Stomach (tissue), 8 donors: ENCODE measurements at regions not wholly inside any gene's neighbourhood (a gene's known extent, or its start where the extent isn't known, plus 50 kb on each side); places are given as distances from the start of the nearest gene placed in this dataset.

Experiments
- DNase-seq, 2 donors: peaks; one replicate each; pipeline versions ENCODE4 v3.0.0 to v3.0.0-alpha.2; 2013 to 2019
- H3K27ac ChIP-seq, 5 donors: fragments of 200-600 bp in 4 of 5; sonication (generic) in 4 of 5; one replicate each; pipeline ENCODE4 v1.5.1; 2013 to 2019; ENCODE audit warnings: mild to moderate bottlenecking in 1 of 5, moderate library complexity in 1 of 5
- H3K27me3 ChIP-seq, 3 donors: fragments of 200-600 bp; sonication (generic); one replicate each; pipeline ENCODE4 v1.5.1; 2017 to 2019; ENCODE audit warnings: mixed run types in 1 of 3
- H3K36me3 ChIP-seq, 4 donors: fragments of 200-600 bp; sonication (generic); 1 replicate in 3 of 4; 2 replicates in 1 of 4; pipeline ENCODE4 v1.5.1; 2016 to 2019
- H3K4me1 ChIP-seq, 4 donors: fragments of 200-600 bp; sonication (generic); one replicate each; pipeline ENCODE4 v1.5.1; 2016 to 2019
- H3K4me3 ChIP-seq, 4 donors: fragments of 200-600 bp; sonication (generic) in 3 of 4; one replicate each; pipeline ENCODE4 v1.5.1; 2016 to 2019; ENCODE audit warnings: mild to moderate bottlenecking in 1 of 4
- H3K9me3 ChIP-seq, 4 donors: fragments of 200-600 bp; sonication (generic); one replicate each; pipeline ENCODE4 v1.5.1; 2016 to 2019
- EP300 ChIP-seq: sonication (generic); formaldehyde crosslinking; IDR thresholded peaks from one replicate; pipeline ENCODE4 v1.6.1; 2017; ENCODE audit warnings: antibody characterized with exemption
- POLR2A ChIP-seq, 4 donors: fragments of 450-650 bp; IDR thresholded peaks; one replicate each; pipeline ENCODE4 v1.6.1; 2016; ENCODE audit warnings: antibody characterized with exemption in 4 of 4, control low read depth in 2 of 4, mild to moderate bottlenecking in 1 of 4, moderate library complexity in 1 of 4
- POLR2AphosphoS5 ChIP-seq, 3 donors: sonication (generic); formaldehyde crosslinking; IDR thresholded peaks; one replicate each; pipeline ENCODE4 v1.6.1; 2016; ENCODE audit warnings: antibody characterized with exemption in 3 of 3
- WGBS, 5 donors: extraction: QIAGEN DNeasy Blood & Tissue Kit in 3 of 5; methylation state at CpG; one replicate each; pipeline versions ENCODE4 v1.1.5 to v1.1.7; 2013 to 2018; 5-methylcytosine and 5-hydroxymethylcytosine counted together
- intact Hi-C: fragments of 100-400 bp; cut with DNase I; formaldehyde crosslinking; loops from one replicate; pipeline ENCODE4 v1.15.1; 2023; ENCODE audit warnings: low total_unique reads
- TF ChIP-seq, protein P1 (sequence below), 7 experiments: fragments of 450-650 bp in 4 of 7; fragments of 200-600 bp in 3 of 7; sonication (generic) in 3 of 7; IDR thresholded peaks; one replicate each; pipeline ENCODE4 v1.5.1; 2016 to 2019; ENCODE audit warnings: antibody characterized with exemption in 7 of 7, control low read depth in 2 of 7, mild to moderate bottlenecking in 1 of 7
- donor health status: healthy with polysubstance abuse.
- donor health status: Bipolar disorder and iron deficiency.
- donor health status: healthy.

DNA sequence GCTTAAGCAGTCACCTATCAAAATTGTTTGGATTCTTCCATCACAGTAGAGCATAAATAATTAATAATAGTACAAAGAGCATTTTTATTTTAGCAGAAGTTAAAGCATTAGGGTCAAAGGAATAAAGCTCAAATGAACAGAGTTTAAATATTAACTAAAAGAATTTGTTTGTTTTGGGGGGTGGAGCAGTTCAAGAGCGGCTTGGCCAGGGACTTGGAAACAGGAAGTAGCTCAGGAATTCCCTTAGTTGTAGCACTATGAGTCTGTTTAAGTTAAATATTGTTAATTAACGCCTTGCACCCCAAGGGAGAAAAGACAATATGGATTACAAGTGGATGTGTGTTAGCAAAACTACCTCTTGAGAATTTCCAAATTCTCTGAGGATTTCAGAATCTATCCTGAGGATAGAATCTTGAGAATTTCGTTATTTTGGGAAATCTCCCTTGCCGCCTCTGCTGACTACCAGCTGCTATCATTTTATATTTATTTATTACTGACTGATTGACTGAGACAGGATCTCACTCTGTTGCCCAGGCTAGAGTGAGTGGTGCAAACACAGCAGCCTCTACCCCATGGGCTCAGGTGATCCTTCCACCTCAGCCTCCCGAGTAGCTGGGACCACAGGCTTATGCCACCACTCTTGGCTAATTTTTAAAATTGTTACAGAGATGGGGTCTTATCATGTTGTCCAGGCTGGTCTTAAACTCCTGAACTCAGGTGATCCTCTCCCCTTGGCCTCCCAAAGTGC lies 96.7 kb upstream of the CHD1 start:
- Histone ChIP-seq H3K27me3 (no peaks in the 10 kb centered on the region), H3K27ac (peak overlapping the region; percentile 42 to 81 (median 60)), H3K4me1 (peaks cover 10 to 36% (median 21%) of the 10 kb centered on the region in 4 donors), H3K4me3 (no peak overlapping the region), H3K9me3 (no peaks in the 10 kb centered on the region), H3K36me3 (no peaks in the 10 kb centered on the region)
- peak in 1 of 3 donors; percentile 6 for TF ChIP-seq POLR2AphosphoS5 (IDR thresholded peaks at IDR 0.05)
- no peak for TF ChIP-seq EP300
- peak; percentile 66 to 82 for DNase-seq
- 35 to 50% (median 39%) methylated on average over 5 of the region's 5 CpGs for WGBS, 5 donors
- intact Hi-C loops = no loop called here

DNA sequence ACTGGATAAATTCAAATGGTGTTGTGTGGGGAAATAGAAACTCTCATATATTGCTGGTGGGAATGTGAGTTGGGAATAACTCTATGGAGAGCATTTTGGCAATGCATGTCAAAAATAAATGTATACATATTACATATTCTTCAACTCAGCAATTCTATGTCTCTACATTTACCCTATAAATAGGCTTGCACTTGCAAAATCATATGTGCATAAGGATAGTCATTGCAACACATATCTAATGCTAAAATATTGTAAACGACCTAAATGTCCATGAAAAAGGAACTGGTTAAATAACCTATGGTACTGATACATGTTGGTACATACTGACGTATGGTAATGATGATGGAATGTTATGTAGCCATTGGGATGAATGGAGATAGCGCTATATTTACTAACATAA lies 94.5 kb upstream of the CHD1 start:
- TF ChIP-seq, protein P1, sequence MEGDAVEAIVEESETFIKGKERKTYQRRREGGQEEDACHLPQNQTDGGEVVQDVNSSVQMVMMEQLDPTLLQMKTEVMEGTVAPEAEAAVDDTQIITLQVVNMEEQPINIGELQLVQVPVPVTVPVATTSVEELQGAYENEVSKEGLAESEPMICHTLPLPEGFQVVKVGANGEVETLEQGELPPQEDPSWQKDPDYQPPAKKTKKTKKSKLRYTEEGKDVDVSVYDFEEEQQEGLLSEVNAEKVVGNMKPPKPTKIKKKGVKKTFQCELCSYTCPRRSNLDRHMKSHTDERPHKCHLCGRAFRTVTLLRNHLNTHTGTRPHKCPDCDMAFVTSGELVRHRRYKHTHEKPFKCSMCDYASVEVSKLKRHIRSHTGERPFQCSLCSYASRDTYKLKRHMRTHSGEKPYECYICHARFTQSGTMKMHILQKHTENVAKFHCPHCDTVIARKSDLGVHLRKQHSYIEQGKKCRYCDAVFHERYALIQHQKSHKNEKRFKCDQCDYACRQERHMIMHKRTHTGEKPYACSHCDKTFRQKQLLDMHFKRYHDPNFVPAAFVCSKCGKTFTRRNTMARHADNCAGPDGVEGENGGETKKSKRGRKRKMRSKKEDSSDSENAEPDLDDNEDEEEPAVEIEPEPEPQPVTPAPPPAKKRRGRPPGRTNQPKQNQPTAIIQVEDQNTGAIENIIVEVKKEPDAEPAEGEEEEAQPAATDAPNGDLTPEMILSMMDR (IDR thresholded peaks at IDR 0.05) = no peak
- TF ChIP-seq EP300 (no peak), POLR2A (IDR thresholded peaks at IDR 0.05) (no peak), POLR2AphosphoS5 (IDR thresholded peaks at IDR 0.05) (no peak)
- no peaks in the 10 kb centered on the region for H3K27me3 ChIP-seq
- H3K27ac ChIP-seq = no peak overlapping the region

DNA sequence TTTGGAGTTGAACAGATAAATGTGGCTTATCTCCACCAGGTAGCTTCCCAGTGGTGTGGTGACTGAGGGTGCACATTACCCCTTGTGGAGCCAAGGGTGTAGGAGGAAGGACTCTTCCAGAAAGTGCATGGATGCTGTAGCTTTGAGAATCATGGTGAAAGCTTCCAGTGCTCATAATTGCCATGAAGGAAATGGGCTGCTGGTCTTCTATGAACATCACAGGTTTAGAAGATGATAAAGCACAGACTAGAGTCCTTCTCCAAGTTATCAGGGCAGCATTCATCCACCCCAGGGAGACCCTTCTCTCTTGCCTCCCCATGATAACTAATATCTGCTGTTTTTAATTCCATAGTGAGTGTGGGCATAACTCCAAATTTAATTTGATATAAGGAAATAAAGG lies 93.4 kb upstream of the CHD1 start:
- Histone ChIP-seq H3K4me1 (peaks cover 19 to 48% (median 27%) of the 10 kb centered on the region in 4 donors), H3K27me3 (no peaks in the 10 kb centered on the region), H3K4me3 (no peak overlapping the region), H3K9me3 (no peaks in the 10 kb centered on the region), H3K27ac (peak overlapping the region in 1 of 5 donors; percentile 20), H3K36me3 (no peaks in the 10 kb centered on the region)
- intact Hi-C loops = no loop called here
- DNase-seq = no peak
- TF ChIP-seq EP300 (no peak), POLR2AphosphoS5 (IDR thresholded peaks at IDR 0.05) (no peak)
- TF ChIP-seq, protein P1 (IDR thresholded peaks at IDR 0.05) = no peak

More for the DNA sequence above, 94.5 kb upstream of the CHD1 start:
- WGBS, 5 donors = 73 to 83% (median 80%) methylated on average over 3 of the region's 3 CpGs
- Histone ChIP-seq H3K4me1 (peaks cover 19 to 48% (median 27%) of the 10 kb centered on the region in 4 donors), H3K36me3 (no peaks in the 10 kb centered on the region), H3K4me3 (no peak overlapping the region), H3K9me3 (no peaks in the 10 kb centered on the region)
- no peak for DNase-seq
- intact Hi-C loops = no loop called here

DNA sequence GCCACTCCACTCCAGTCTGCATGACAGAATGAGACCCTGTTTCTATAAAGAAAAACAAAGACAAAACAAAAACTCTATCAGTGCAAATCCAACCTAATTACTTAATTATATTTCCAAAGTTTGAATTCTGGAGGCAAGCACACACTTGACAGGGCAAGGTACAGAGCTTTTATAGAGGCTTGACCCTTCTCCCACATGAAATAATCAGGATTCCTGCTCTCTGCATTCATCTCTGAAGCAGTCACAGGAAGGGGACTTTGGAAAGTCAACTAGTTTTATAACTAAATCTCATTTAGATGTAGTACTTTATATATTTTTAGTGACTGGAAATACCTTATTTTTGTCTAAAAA lies 91.9 kb upstream of the CHD1 start:
- DNase-seq = peak in 1 of 2 donors; percentile 28
- H3K27ac ChIP-seq = peak overlapping the region in 2 of 5 donors; percentile 1 to 53
- intact Hi-C loops = no loop called here

More for the DNA sequence above, 91.9 kb upstream of the CHD1 start:
- Histone ChIP-seq H3K9me3 (no peaks in the 10 kb centered on the region), H3K4me3 (no peak overlapping the region), H3K27me3 (no peaks in the 10 kb centered on the region), H3K36me3 (no peaks in the 10 kb centered on the region), H3K4me1 (peaks cover 9 to 35% (median 18%) of the 10 kb centered on the region in 4 donors)
- TF ChIP-seq POLR2A (IDR thresholded peaks at IDR 0.05) (no peak), EP300 (no peak), POLR2AphosphoS5 (IDR thresholded peaks at IDR 0.05) (no peak)
- TF ChIP-seq, protein P1 (IDR thresholded peaks at IDR 0.05) = no peak
